Loucy (cell line): ENCODE measurements at regions not wholly inside any gene's neighbourhood (a gene's known extent, or its start where the extent isn't known, plus 50 kb on each side); places are given as distances from the start of the nearest gene placed in this dataset.
"Not testable (repeated sequence)": the region's sequence is repeated elsewhere in the genome, so short reads cannot be mapped to it uniquely, and the experiment has no call there.

Experiments used
- H2AFZ ChIP-seq: fragments of 200-600 bp; sonication (generic); 2 replicates; pipeline ENCODE4 v1.6.0; 2016; ENCODE audit warnings: antibody characterized with exemption, mild to moderate bottlenecking, low read length, moderate library complexity
- H3F3A ChIP-seq: fragments of 200-600 bp; 2 replicates; pipeline ENCODE4 v1.6.0; 2016; ENCODE audit warnings: antibody characterized with exemption, low read depth, mild to moderate bottlenecking
- H3K27me3 ChIP-seq: fragments of 200-600 bp; sonication (generic); 2 replicates; pipeline ENCODE4 v1.6.1; 2014; ENCODE audit warnings: low read length, mild to moderate bottlenecking; ENCODE audit not compliant: insufficient read depth, poor library complexity, severe bottlenecking
- H3K36me3 ChIP-seq: fragments of 200-600 bp; sonication (generic); 2 replicates; pipeline ENCODE4 v1.6.1; 2016; ENCODE audit warnings: low read length; ENCODE audit not compliant: insufficient read depth
- H3K4me1 ChIP-seq: fragments of 200-600 bp; sonication (generic); 2 replicates; pipeline ENCODE4 v1.5.1; 2014; ENCODE audit warnings: low read length, mild to moderate bottlenecking; ENCODE audit not compliant: insufficient read depth, poor library complexity, severe bottlenecking
- H3K4me2 ChIP-seq: fragments of 200-600 bp; sonication (generic); 2 replicates; pipeline ENCODE4 v1.6.0; 2014; ENCODE audit warnings: antibody characterized with exemption, low read length, low read depth, mild to moderate bottlenecking; ENCODE audit not compliant: poor library complexity, severe bottlenecking
- H3K4me3 ChIP-seq: fragments of 200-600 bp; sonication (generic); 2 replicates; pipeline ENCODE4 v1.5.1; 2014; ENCODE audit warnings: low read length, mild to moderate bottlenecking, mixed read lengths; ENCODE audit not compliant: poor library complexity, severe bottlenecking
- H3K79me2 ChIP-seq: fragments of 200-600 bp; sonication (generic); 2 replicates; pipeline ENCODE4 v1.6.1; 2014; ENCODE audit warnings: low read length; ENCODE audit not compliant: insufficient read depth
- H3K9ac ChIP-seq: fragments of 200-600 bp; sonication (generic); 2 replicates; pipeline ENCODE4 v1.6.0; 2014; ENCODE audit warnings: mild to moderate bottlenecking, low read depth, low read length, moderate library complexity; ENCODE audit not compliant: poor library complexity, severe bottlenecking
- H3K9me2 ChIP-seq: fragments of 200-600 bp; sonication (generic); replicated peaks from 2 replicates; pipeline ENCODE4 v1.6.1; 2016; ENCODE audit warnings: low read depth, low read length, mixed read lengths
- H3K9me3 ChIP-seq: fragments of 200-600 bp; sonication (generic); 2 replicates; pipeline ENCODE4 v1.6.1; 2014; ENCODE audit warnings: mild to moderate bottlenecking, antibody characterized with exemption, low read length, low read depth; ENCODE audit not compliant: insufficient read depth
- H4K20me1 ChIP-seq: fragments of 200-600 bp; sonication (generic); 2 replicates; pipeline ENCODE4 v1.6.0; 2014; ENCODE audit warnings: antibody characterized with exemption, low read length, mild to moderate bottlenecking; ENCODE audit not compliant: insufficient read depth, poor library complexity, severe bottlenecking
- EZH2phosphoT487 ChIP-seq: fragments of 200-600 bp; IDR thresholded peaks from 2 replicates; pipeline ENCODE4 v1.6.1; 2018; ENCODE audit warnings: antibody characterized with exemption, mild to moderate bottlenecking, moderate library complexity, borderline replicate concordance
- TF ChIP-seq, protein P1 (sequence below): fragments of 200-600 bp; sonication (generic); conservative IDR thresholded peaks from 2 replicates; pipeline ENCODE4 v1.5.1; 2014; ENCODE audit warnings: mild to moderate bottlenecking, antibody characterized with exemption, low read length

DNA sequence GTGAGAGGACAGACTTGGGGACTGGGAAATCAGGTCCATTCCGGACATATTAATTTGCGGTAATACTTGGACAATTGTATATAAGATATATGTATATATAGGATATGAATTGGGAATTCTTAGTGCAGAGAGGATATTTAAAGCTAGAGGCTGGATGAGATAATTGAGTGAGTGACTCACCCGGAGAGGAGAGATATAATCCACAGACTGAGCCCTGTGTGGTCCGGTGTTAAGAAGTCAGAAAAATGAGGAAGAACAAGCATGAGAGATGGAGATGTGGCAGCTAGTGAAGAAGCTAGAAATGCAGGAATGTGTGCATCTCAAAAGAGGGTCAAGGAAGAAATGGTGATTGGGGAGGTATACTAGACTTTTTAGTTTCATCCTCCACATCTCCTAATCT lies 336.2 kb downstream of the SLC7A11 start:
- Histone ChIP-seq H3K4me1 (no peaks in the 10 kb centered on the region), H4K20me1 (no peaks in the 10 kb centered on the region), H3F3A (no peaks in the 10 kb centered on the region), H3K36me3 (no peaks in the 10 kb centered on the region), H2AFZ (no peak overlapping the region), H3K9me2 (no peaks in the 10 kb centered on the region; the same call in 1 of the 2 replicates), H3K27me3 (no peaks in the 10 kb centered on the region), H3K4me2 (no peak overlapping the region), H3K4me3 (no peak overlapping the region), H3K9ac (no peak overlapping the region), H3K9me3 (no peaks in the 10 kb centered on the region), H3K79me2 (no peaks in the 10 kb centered on the region)
- TF ChIP-seq, protein P1, sequence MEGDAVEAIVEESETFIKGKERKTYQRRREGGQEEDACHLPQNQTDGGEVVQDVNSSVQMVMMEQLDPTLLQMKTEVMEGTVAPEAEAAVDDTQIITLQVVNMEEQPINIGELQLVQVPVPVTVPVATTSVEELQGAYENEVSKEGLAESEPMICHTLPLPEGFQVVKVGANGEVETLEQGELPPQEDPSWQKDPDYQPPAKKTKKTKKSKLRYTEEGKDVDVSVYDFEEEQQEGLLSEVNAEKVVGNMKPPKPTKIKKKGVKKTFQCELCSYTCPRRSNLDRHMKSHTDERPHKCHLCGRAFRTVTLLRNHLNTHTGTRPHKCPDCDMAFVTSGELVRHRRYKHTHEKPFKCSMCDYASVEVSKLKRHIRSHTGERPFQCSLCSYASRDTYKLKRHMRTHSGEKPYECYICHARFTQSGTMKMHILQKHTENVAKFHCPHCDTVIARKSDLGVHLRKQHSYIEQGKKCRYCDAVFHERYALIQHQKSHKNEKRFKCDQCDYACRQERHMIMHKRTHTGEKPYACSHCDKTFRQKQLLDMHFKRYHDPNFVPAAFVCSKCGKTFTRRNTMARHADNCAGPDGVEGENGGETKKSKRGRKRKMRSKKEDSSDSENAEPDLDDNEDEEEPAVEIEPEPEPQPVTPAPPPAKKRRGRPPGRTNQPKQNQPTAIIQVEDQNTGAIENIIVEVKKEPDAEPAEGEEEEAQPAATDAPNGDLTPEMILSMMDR: no peak

DNA sequence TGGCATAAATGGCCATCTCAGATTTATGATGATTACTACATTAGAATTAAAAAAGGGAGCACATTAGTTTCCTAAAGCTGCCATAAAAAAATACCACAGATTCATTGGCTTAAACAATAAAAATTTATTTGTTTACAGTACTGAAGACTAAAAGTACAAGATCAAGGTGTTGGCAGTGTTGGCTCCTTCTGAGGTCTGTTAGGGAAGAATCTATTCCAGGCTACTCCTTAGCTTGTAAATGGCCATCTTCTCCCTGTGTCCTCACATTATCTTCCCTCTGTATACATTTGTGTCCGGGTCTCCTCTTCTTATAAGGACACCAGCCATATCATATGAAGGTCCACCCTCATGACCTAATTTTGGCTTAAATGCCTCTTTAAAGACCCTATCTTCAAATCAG lies 341.0 kb downstream of the SLC7A11 start:
- H3K9me2 ChIP-seq: no peaks in the 10 kb centered on the region; the same call in 1 of the 2 replicates
- no peaks in the 10 kb centered on the region for H4K20me1 ChIP-seq
- H3K36me3 ChIP-seq: no peaks in the 10 kb centered on the region
- no peak overlapping the region for H3K9ac ChIP-seq
- H3K79me2 ChIP-seq: no peaks in the 10 kb centered on the region
- TF ChIP-seq, protein P1: no peak
- no peak for TF ChIP-seq EZH2phosphoT487
- H3K4me3 ChIP-seq: no peak overlapping the region
- no peaks in the 10 kb centered on the region for H3K27me3 ChIP-seq
- H3K4me1 ChIP-seq: no peaks in the 10 kb centered on the region
- H3F3A ChIP-seq: no peaks in the 10 kb centered on the region
- H3K9me3 ChIP-seq: no peaks in the 10 kb centered on the region
- no peak overlapping the region for H2AFZ ChIP-seq
- no peak overlapping the region for H3K4me2 ChIP-seq

DNA sequence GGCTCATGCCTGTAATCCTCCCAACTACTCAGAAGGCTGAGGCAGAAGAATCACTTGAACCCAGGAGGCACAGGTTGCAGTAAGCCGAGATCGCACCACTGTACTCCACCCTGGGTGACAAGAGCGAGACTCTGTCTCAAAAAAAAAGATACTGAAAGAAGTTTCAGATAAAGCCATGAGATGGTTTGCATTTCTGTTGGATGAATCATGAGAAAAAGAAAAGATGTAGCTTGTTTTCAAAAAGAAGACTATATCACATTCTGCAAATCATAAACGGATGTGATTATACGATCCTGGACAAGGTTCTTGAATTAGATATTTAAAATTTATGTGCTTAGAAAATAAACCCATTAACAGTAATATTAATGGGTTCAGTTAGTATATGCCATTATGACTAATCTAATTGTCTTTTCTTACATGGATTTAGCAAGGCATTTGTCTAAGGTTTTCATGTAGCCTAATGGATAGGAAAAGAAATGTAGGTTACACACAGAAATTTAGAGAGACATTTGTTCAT lies 345.9 kb downstream of the SLC7A11 start:
- Histone ChIP-seq H3K4me1 (no peaks in the 10 kb centered on the region), H3K36me3 (no peaks in the 10 kb centered on the region), H4K20me1 (no peaks in the 10 kb centered on the region), H3K9ac (no peak overlapping the region), H3K4me2 (no peak overlapping the region), H3K79me2 (no peaks in the 10 kb centered on the region), H3K9me2 (no peaks in the 10 kb centered on the region; the same call in 1 of the 2 replicates), H3K9me3 (no peaks in the 10 kb centered on the region), H3K27me3 (no peaks in the 10 kb centered on the region), H3F3A (no peaks in the 10 kb centered on the region), H3K4me3 (no peak overlapping the region), H2AFZ (no peak overlapping the region)
- TF ChIP-seq, protein P1: no peak
- TF ChIP-seq EZH2phosphoT487: no peak

DNA sequence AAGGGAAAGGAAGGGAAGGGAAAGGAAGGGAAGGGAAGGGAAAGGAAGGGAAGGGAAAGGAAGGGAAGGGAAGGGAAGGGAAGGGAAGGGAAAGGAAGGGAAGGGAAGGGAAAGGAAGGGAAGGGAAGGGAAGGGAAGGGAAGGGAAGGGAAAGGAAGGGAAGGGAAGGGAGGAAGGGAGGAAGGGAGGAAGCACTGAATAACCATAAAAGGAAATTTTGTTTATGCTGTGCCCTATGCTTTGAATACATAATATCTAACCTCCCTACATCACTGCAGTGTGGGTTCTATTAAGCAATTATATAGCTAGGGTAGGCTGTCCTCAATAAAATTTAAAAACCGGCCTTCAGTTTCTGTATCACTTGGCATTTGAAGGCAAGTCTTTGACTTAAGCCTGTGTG lies 346.6 kb downstream of the SLC7A11 start:
- not testable (repeated sequence) for H4K20me1 ChIP-seq, H3K9me3 ChIP-seq, H3K4me3 ChIP-seq, H3K27me3 ChIP-seq, H3K4me1 ChIP-seq, H3K79me2 ChIP-seq, H3K4me2 ChIP-seq, H3K9me2 ChIP-seq, H2AFZ ChIP-seq, H3K36me3 ChIP-seq, H3F3A ChIP-seq, H3K9ac ChIP-seq
